Spleen (tissue), 7 donors: ENCODE measurements at regions not wholly inside any gene's neighbourhood (a gene's known extent, or its start where the extent isn't known, plus 50 kb on each side); places are given as distances from the start of the nearest gene placed in this dataset.

ENCODE experiments used
- POLR2A ChIP-seq, 3 donors: fragments of 450-650 bp; IDR thresholded peaks; one replicate each; pipeline ENCODE4 v1.5.1; 2017; ENCODE audit warnings: antibody characterized with exemption in 3 of 3, mild to moderate bottlenecking in 1 of 3
- POLR2AphosphoS5 ChIP-seq, 3 donors: sonication (generic); formaldehyde crosslinking; IDR thresholded peaks; one replicate each; pipeline ENCODE4 v1.5.1; 2017; ENCODE audit warnings: antibody characterized with exemption in 3 of 3
- TF ChIP-seq, protein P1 (sequence below), 11 experiments: fragments of 200-600 bp in 7 of 11; fragments of 450-650 bp in 4 of 11; sonication (generic) in 4 of 11; IDR thresholded peaks in 8 of 11; conservative IDR thresholded peaks in 3 of 11; 1 replicate in 7 of 11; 2 replicates in 4 of 11; pipeline versions ENCODE4 v1.4.0 to v1.8.0; 2016 to 2021; ENCODE audit warnings: antibody characterized with exemption in 11 of 11, inconsistent platforms in 4 of 11, mild to moderate bottlenecking in 1 of 11
- donor health status: DM: no; HTN: no; CAD: no; lungs with moderate emphysema.
- donor health status: DM: no; HTN: no; CAD: no.
- donor health status: DM: no; HTN: no; CAD: no.

- TF ChIP-seq, protein P1, sequence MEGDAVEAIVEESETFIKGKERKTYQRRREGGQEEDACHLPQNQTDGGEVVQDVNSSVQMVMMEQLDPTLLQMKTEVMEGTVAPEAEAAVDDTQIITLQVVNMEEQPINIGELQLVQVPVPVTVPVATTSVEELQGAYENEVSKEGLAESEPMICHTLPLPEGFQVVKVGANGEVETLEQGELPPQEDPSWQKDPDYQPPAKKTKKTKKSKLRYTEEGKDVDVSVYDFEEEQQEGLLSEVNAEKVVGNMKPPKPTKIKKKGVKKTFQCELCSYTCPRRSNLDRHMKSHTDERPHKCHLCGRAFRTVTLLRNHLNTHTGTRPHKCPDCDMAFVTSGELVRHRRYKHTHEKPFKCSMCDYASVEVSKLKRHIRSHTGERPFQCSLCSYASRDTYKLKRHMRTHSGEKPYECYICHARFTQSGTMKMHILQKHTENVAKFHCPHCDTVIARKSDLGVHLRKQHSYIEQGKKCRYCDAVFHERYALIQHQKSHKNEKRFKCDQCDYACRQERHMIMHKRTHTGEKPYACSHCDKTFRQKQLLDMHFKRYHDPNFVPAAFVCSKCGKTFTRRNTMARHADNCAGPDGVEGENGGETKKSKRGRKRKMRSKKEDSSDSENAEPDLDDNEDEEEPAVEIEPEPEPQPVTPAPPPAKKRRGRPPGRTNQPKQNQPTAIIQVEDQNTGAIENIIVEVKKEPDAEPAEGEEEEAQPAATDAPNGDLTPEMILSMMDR (IDR thresholded peaks at IDR 0.05 in 8 of 11, conservative IDR thresholded peaks at IDR 0.05 in 3 of 11): no peak
- no peak for TF ChIP-seq POLR2AphosphoS5 (IDR thresholded peaks at IDR 0.05)
- TF ChIP-seq POLR2A (IDR thresholded peaks at IDR 0.05): no peak
These were observed 97.2 kb upstream of the TMEM18 start for GRCh38 chr2:774436-774835.
